ENCODE measurements at regions not wholly inside any gene's neighbourhood (a gene's known extent, or its start where the extent isn't known, plus 50 kb on each side); places are given as distances from the start of the nearest gene placed in this dataset.

DNA sequence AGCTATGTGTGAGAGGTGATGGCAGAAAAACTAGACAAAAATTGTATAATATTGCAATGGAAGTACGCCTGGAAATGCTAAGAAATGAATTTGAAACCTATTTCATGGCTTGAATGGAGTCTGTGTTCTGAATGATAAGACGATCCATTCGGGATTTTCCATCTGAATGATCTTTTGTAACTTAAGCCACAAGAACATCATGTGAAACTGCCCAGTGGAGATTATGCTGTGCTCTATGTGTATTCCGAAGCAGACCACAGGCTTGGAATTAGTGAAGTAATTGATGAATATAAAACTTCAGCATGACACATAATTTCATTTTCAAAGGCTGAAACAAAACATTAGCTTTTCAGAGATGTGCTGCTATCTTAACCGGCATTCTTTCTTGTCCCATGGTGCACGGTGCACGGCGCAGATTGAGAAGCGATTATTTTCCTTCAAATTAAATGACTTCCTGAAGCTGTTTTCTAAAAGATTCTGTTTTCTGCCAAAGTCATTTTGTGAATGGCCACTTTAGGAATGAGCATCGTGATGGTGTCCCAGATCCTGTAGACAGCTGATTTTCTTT, 652.9 kb downstream of the PLA2G4A start:
- TF ChIP-seq, protein P1, sequence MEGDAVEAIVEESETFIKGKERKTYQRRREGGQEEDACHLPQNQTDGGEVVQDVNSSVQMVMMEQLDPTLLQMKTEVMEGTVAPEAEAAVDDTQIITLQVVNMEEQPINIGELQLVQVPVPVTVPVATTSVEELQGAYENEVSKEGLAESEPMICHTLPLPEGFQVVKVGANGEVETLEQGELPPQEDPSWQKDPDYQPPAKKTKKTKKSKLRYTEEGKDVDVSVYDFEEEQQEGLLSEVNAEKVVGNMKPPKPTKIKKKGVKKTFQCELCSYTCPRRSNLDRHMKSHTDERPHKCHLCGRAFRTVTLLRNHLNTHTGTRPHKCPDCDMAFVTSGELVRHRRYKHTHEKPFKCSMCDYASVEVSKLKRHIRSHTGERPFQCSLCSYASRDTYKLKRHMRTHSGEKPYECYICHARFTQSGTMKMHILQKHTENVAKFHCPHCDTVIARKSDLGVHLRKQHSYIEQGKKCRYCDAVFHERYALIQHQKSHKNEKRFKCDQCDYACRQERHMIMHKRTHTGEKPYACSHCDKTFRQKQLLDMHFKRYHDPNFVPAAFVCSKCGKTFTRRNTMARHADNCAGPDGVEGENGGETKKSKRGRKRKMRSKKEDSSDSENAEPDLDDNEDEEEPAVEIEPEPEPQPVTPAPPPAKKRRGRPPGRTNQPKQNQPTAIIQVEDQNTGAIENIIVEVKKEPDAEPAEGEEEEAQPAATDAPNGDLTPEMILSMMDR (conservative IDR thresholded peaks at IDR 0.05) = no peak
- TF ChIP-seq EZH2 (IDR thresholded peaks at IDR 0.05; ENCODE audit: low read depth) = no peak
- no peaks in the 10 kb centered on the region for H3K9me3 ChIP-seq (ENCODE audit: insufficient read depth, low read depth)
- no peaks in the 10 kb centered on the region for H3F3A ChIP-seq (ENCODE audit: insufficient read depth, low read depth)
- no peak overlapping the region for H2AFZ ChIP-seq
- H3K36me3 ChIP-seq (ENCODE audit: low read depth) = no peaks in the 10 kb centered on the region
- no peaks in the 10 kb centered on the region for H4K20me1 ChIP-seq (ENCODE audit: insufficient read depth)
- no TSS peak for BruUV-seq (replicated peaks)
- no peak for DNase-seq
- H3K4me3 ChIP-seq = no peak overlapping the region
- CTCF ChIA-PET = no interaction called here
- no peaks in the 10 kb centered on the region for H3K9me2 ChIP-seq (ENCODE audit: insufficient read depth)
- H3K27ac ChIP-seq = no peak overlapping the region
- H3K79me2 ChIP-seq (ENCODE audit: low read depth) = no peaks in the 10 kb centered on the region
- H3K27me3 ChIP-seq (ENCODE audit: insufficient read depth, low read depth) = no peaks in the 10 kb centered on the region
- H3K4me1 ChIP-seq (replicated peaks; ENCODE audit: insufficient read depth) = no peaks in the 10 kb centered on the region
- POLR2A ChIA-PET (ENCODE audit: unreplicated experiment) = no interaction called here
- no peak overlapping the region for H3K4me2 ChIP-seq
- intact Hi-C loops (cut with micrococcal nuclease; ENCODE audit: unreplicated experiment) = no loop called here

DNA sequence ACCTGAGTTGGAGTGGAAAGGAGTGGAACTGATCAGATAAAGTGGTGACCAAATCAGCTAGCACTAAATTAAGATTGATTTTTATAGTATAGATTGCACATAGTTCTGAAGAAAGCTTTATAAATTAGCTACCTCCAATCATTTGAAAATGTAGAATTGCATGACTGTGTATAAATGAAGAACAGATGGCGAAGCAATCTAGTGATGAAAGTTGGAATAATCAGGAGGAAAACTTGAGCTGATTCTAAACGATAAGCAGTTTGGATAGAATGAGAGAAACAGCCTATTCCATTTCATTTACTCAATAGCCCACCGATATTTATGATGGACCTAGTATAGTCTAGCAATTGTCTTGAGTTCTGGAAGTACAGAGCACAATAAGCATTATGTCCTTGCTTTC, 661.5 kb downstream of the PLA2G4A start:
- peaks cover 14% of the 10 kb centered on the region for H3K4me1 ChIP-seq (replicated peaks; ENCODE audit: insufficient read depth)
- intact Hi-C loops (cut with micrococcal nuclease; ENCODE audit: unreplicated experiment) = no loop called here
- H3F3A ChIP-seq (ENCODE audit: insufficient read depth, low read depth) = no peaks in the 10 kb centered on the region
- no TSS peak for BruUV-seq (replicated peaks)
- H3K9me2 ChIP-seq (ENCODE audit: insufficient read depth) = peaks cover 6% of the 10 kb centered on the region; the same call in 1 of the 2 replicates
- H3K9me3 ChIP-seq (ENCODE audit: insufficient read depth, low read depth) = no peaks in the 10 kb centered on the region; the same call in 1 of the 2 replicates
- ChIA-PET CTCF (no interaction called here), POLR2A (ENCODE audit: unreplicated experiment) (no interaction called here)
- no peak overlapping the region for H3K4me3 ChIP-seq
- no peak for DNase-seq
- TF ChIP-seq EZH2 (IDR thresholded peaks at IDR 0.05; ENCODE audit: low read depth) = no peak
- TF ChIP-seq, protein P1 (conservative IDR thresholded peaks at IDR 0.05) = no peak
- H3K27ac ChIP-seq = no peak overlapping the region
- no peak overlapping the region for H3K4me2 ChIP-seq
- H4K20me1 ChIP-seq (ENCODE audit: insufficient read depth) = no peaks in the 10 kb centered on the region
- no peaks in the 10 kb centered on the region for H3K27me3 ChIP-seq (ENCODE audit: insufficient read depth, low read depth)
- no peaks in the 10 kb centered on the region for H3K79me2 ChIP-seq (ENCODE audit: low read depth)
- H2AFZ ChIP-seq = no peak overlapping the region
- H3K36me3 ChIP-seq (ENCODE audit: low read depth) = no peaks in the 10 kb centered on the region

DNA sequence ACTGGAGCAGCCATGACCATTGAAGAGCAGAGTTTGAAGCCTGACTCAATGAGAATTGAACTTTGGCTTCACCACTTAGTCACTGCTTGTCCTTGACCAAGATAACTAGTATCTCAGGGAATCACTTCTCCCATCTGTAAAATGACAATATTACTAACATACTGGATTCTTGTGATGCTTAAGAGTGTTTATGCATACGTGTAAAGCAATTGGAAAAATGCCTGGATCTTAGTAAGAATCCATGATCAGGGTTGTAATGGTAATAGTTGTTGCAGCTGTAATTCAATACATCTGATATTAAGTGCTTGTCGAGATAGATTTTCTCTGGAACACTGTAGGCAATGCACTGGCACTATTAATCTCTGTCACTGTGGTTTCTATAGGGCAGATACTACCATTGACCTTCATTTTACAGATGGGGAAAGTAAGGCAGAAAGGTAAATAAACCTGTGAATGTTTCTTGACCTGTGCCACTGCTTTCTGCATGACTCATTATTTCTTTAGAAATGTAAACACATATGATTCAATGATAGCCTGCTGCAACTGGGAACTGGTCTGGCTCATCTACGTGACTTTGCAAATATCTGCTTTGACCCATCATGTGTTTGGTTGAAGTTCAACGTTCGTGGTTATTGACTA, 662.5 kb downstream of the PLA2G4A start:
- Histone ChIP-seq H3K79me2 (ENCODE audit: low read depth) (no peaks in the 10 kb centered on the region), H2AFZ (no peak overlapping the region), H3K4me2 (peak overlapping the region; percentile 3; the same call in 1 of the 2 replicates), H3K27ac (peak overlapping the region; percentile 67), H3K9me2 (ENCODE audit: insufficient read depth) (peaks cover 6% of the 10 kb centered on the region; the same call in 1 of the 2 replicates), H3K4me3 (no peak overlapping the region), H4K20me1 (ENCODE audit: insufficient read depth) (no peaks in the 10 kb centered on the region), H3F3A (ENCODE audit: insufficient read depth, low read depth) (no peaks in the 10 kb centered on the region), H3K9me3 (ENCODE audit: insufficient read depth, low read depth) (no peaks in the 10 kb centered on the region; the same call in 1 of the 2 replicates), H3K36me3 (ENCODE audit: low read depth) (no peaks in the 10 kb centered on the region), H3K27me3 (ENCODE audit: insufficient read depth, low read depth) (no peaks in the 10 kb centered on the region), H3K4me1 (replicated peaks; ENCODE audit: insufficient read depth) (peaks cover 14% of the 10 kb centered on the region)
- DNase-seq = peak; percentile 11 to 68
- no TSS peak for BruUV-seq (replicated peaks)
- POLR2A ChIA-PET (ENCODE audit: unreplicated experiment) = no interaction called here
- CTCF ChIA-PET = no interaction called here
- intact Hi-C loops (cut with micrococcal nuclease; ENCODE audit: unreplicated experiment) = no loop called here
- TF ChIP-seq EZH2 (IDR thresholded peaks at IDR 0.05; ENCODE audit: low read depth) = no peak
- TF ChIP-seq, protein P1 (conservative IDR thresholded peaks at IDR 0.05) = no peak

Measured in PC-9 (cell line).